BE2C (cell line): ENCODE measurements at regions not wholly inside any gene's neighbourhood (a gene's known extent, or its start where the extent isn't known, plus 50 kb on each side); places are given as distances from the start of the nearest gene placed in this dataset.
"Not testable (repeated sequence)": the region's sequence is repeated elsewhere in the genome, so short reads cannot be mapped to it uniquely, and the experiment has no call there.

Experiments used
- DNase-seq: peaks from one replicate; pipeline ENCODE4 v3.0.0-alpha.2; 2020
- H3K27me3 ChIP-seq: fragments of 250-450 bp; sonication (Bioruptor Pico); 2 replicates; pipeline ENCODE4 v1.5.1; 2020; ENCODE audit warnings: mild to moderate bottlenecking
- H3K36me3 ChIP-seq: fragments of 250-450 bp; sonication (Bioruptor Pico); 2 replicates; pipeline ENCODE4 v1.5.1; 2020; ENCODE audit warnings: mild to moderate bottlenecking
- H3K4me1 ChIP-seq: fragments of 250-450 bp; sonication (Bioruptor Pico); 2 replicates; pipeline ENCODE4 v1.5.1; 2020
- H3K4me3 ChIP-seq: 2 replicates; pipeline ENCODE4 v1.5.1; 2011; ENCODE audit warnings: low read depth, low read length
- H3K9me3 ChIP-seq: fragments of 250-450 bp; sonication (Bioruptor Pico); 2 replicates; pipeline ENCODE4 v1.5.1; 2020
- CTCF ChIP-seq: IDR thresholded peaks from 2 replicates; pipeline ENCODE4 v1.5.1; 2012; ENCODE audit warnings: mild to moderate bottlenecking, low read depth, low read length

GRCh38 chrX:147522981-147523380 is 388.7 kb upstream of the FMR1 start:
- no peak for TF ChIP-seq CTCF
- Histone ChIP-seq H3K36me3 (no peaks in the 10 kb centered on the region), H3K4me3 (no peak overlapping the region), H3K4me1 (no peaks in the 10 kb centered on the region), H3K9me3 (no peaks in the 10 kb centered on the region), H3K27me3 (no peaks in the 10 kb centered on the region)
- no peak for DNase-seq

GRCh38 chrX:147533426-147533825 is 378.3 kb upstream of the FMR1 start:
- no peak for DNase-seq
- Histone ChIP-seq H3K4me3 (no peak overlapping the region), H3K9me3 (no peaks in the 10 kb centered on the region), H3K4me1 (no peaks in the 10 kb centered on the region), H3K36me3 (no peaks in the 10 kb centered on the region), H3K27me3 (no peaks in the 10 kb centered on the region)
- TF ChIP-seq CTCF, result no peak

GRCh38 chrX:147537172-147537571 is 374.5 kb upstream of the FMR1 start:
- no peaks in the 10 kb centered on the region for H3K27me3 ChIP-seq
- no peaks in the 10 kb centered on the region for H3K36me3 ChIP-seq
- no peak for DNase-seq
- TF ChIP-seq CTCF, result no peak
- no peaks in the 10 kb centered on the region for H3K4me1 ChIP-seq
- no peak overlapping the region for H3K4me3 ChIP-seq
- no peaks in the 10 kb centered on the region for H3K9me3 ChIP-seq

- not testable (repeated sequence) for H3K27me3 ChIP-seq, H3K36me3 ChIP-seq, DNase-seq, H3K4me1 ChIP-seq, H3K9me3 ChIP-seq, H3K4me3 ChIP-seq
Observed at GRCh38 chrX:147548023-147548422, 363.7 kb upstream of the FMR1 start.

- Histone ChIP-seq H3K9me3 (no peaks in the 10 kb centered on the region), H3K4me1 (no peaks in the 10 kb centered on the region), H3K36me3 (no peaks in the 10 kb centered on the region), H3K4me3 (no peak overlapping the region), H3K27me3 (no peaks in the 10 kb centered on the region)
- no peak for DNase-seq
- no peak for TF ChIP-seq CTCF
Observed at GRCh38 chrX:147550217-147550616, 361.5 kb upstream of the FMR1 start.

- no peak overlapping the region for H3K4me3 ChIP-seq
- no peak for DNase-seq
- H3K4me1 ChIP-seq, result no peaks in the 10 kb centered on the region
- no peak for TF ChIP-seq CTCF
- H3K36me3 ChIP-seq, result no peaks in the 10 kb centered on the region
- no peaks in the 10 kb centered on the region for H3K27me3 ChIP-seq
- H3K9me3 ChIP-seq, result no peaks in the 10 kb centered on the region
Observed at GRCh38 chrX:147559191-147559590, 352.5 kb upstream of the FMR1 start.

- Histone ChIP-seq H3K9me3 (no peaks in the 10 kb centered on the region), H3K27me3 (no peaks in the 10 kb centered on the region), H3K4me1 (no peaks in the 10 kb centered on the region), H3K4me3 (no peak overlapping the region), H3K36me3 (no peaks in the 10 kb centered on the region)
- TF ChIP-seq CTCF, result no peak
- no peak for DNase-seq
Observed at GRCh38 chrX:147565237-147565636, 346.5 kb upstream of the FMR1 start.
